Thoracic aorta (tissue), 2 donors: ENCODE measurements at regions not wholly inside any gene's neighbourhood (a gene's known extent, or its start where the extent isn't known, plus 50 kb on each side); places are given as distances from the start of the nearest gene placed in this dataset.

ENCODE experiments used
- ATAC-seq: fragments of 150-250 bp; one replicate; pipeline ENCODE4 v1.8.0; 2017; ENCODE audit warnings: low read depth; ENCODE audit not compliant: insufficient number of reproducible peaks, low FRiP score
- DNase-seq: peaks from one replicate; pipeline ENCODE4 v3.0.0-alpha.2; 2020; ENCODE audit warnings: low spot score
- H3K27ac ChIP-seq, 2 donors: fragments of 200-600 bp; sonication (generic); 1 replicate in 1 of 2; 2 replicates in 1 of 2; pipeline ENCODE4 v1.5.1; 2016; ENCODE audit warnings: mild to moderate bottlenecking in 2 of 2, moderate library complexity in 2 of 2
- H3K27me3 ChIP-seq: fragments of 200-600 bp; sonication (generic); replicated peaks from 2 replicates; pipeline ENCODE4 v1.6.0; 2016; ENCODE audit warnings: mild to moderate bottlenecking; ENCODE audit not compliant: insufficient read depth
- H3K36me3 ChIP-seq: fragments of 200-600 bp; sonication (generic); one replicate; pipeline ENCODE4 v1.5.1; 2016
- H3K4me1 ChIP-seq, 2 donors: fragments of 200-600 bp; sonication (generic); 1 replicate in 1 of 2; 2 replicates in 1 of 2; pipeline versions ENCODE4 v1.5.1 to v1.6.0; 2016; ENCODE audit warnings: low read depth in 2 of 2, mild to moderate bottlenecking in 1 of 2; ENCODE audit not compliant: control insufficient read depth in 1 of 2
- H3K4me3 ChIP-seq: fragments of 200-600 bp; sonication (generic); 2 replicates; pipeline ENCODE4 v1.5.1; 2016; ENCODE audit warnings: mild to moderate bottlenecking
- H3K9me3 ChIP-seq: fragments of 200-600 bp; sonication (generic); 2 replicates; pipeline ENCODE4 v1.5.1; 2016
- CTCF ChIP-seq: fragments of 200-600 bp; sonication (generic); IDR thresholded peaks from one replicate; pipeline ENCODE4 v1.5.1; 2019; ENCODE audit warnings: antibody characterized with exemption

GRCh38 chr15:95127356-95127755 lies 896.0 kb downstream of the MCTP2 start:
- peaks cover 9 to 29% of the 10 kb centered on the region in 2 donors for H3K4me1 ChIP-seq
- no peaks in the 10 kb centered on the region for H3K27me3 ChIP-seq
- DNase-seq: no peak
- no peak for TF ChIP-seq CTCF
- H3K4me3 ChIP-seq: no peak overlapping the region
- H3K36me3 ChIP-seq: no peaks in the 10 kb centered on the region
- no peak for ATAC-seq
- no peaks in the 10 kb centered on the region for H3K9me3 ChIP-seq
- H3K27ac ChIP-seq: no peak overlapping the region

GRCh38 chr15:95129574-95129973 lies 898.2 kb downstream of the MCTP2 start:
- DNase-seq: no peak
- Histone ChIP-seq H3K4me3 (peak overlapping the region; percentile 3), H3K9me3 (no peaks in the 10 kb centered on the region), H3K4me1 (peaks cover 9 to 34% of the 10 kb centered on the region in 2 donors), H3K36me3 (no peaks in the 10 kb centered on the region), H3K27ac (no peak overlapping the region), H3K27me3 (no peaks in the 10 kb centered on the region)
- no peak for TF ChIP-seq CTCF
- ATAC-seq: no peak

GRCh38 chr15:95131131-95131556 lies 899.8 kb downstream of the MCTP2 start:
- DNase-seq (no peak), ATAC-seq (no peak)
- H3K36me3 ChIP-seq: no peaks in the 10 kb centered on the region
- H3K4me3 ChIP-seq: no peak overlapping the region
- TF ChIP-seq CTCF: no peak
- no peaks in the 10 kb centered on the region for H3K9me3 ChIP-seq
- no peak overlapping the region for H3K27ac ChIP-seq
- peaks cover 9 to 34% of the 10 kb centered on the region in 2 donors for H3K4me1 ChIP-seq
- no peaks in the 10 kb centered on the region for H3K27me3 ChIP-seq

GRCh38 chr15:95132774-95133173 lies 901.4 kb downstream of the MCTP2 start:
- Histone ChIP-seq H3K27me3 (no peaks in the 10 kb centered on the region), H3K9me3 (no peaks in the 10 kb centered on the region), H3K4me1 (peaks cover 2 to 27% of the 10 kb centered on the region in 2 donors), H3K36me3 (no peaks in the 10 kb centered on the region), H3K27ac (no peak overlapping the region), H3K4me3 (no peak overlapping the region)
- ATAC-seq (no peak), DNase-seq (no peak)
- TF ChIP-seq CTCF: no peak

GRCh38 chr15:95134431-95135110 lies 903.2 kb downstream of the MCTP2 start:
- H3K36me3 ChIP-seq: no peaks in the 10 kb centered on the region
- no peak for TF ChIP-seq CTCF
- H3K9me3 ChIP-seq: no peaks in the 10 kb centered on the region
- ATAC-seq (no peak), DNase-seq (no peak)
- no peak overlapping the region for H3K27ac ChIP-seq
- no peaks in the 10 kb centered on the region for H3K27me3 ChIP-seq
- H3K4me3 ChIP-seq: no peak overlapping the region
- peaks cover 2 to 24% of the 10 kb centered on the region in 2 donors for H3K4me1 ChIP-seq
